Loucy (cell line): ENCODE measurements at regions not wholly inside any gene's neighbourhood (a gene's known extent, or its start where the extent isn't known, plus 50 kb on each side); places are given as distances from the start of the nearest gene placed in this dataset.
A peak's percentile ranks its signal among the peaks of the same experiment; 100 is the strongest.

Source experiments
- H2AFZ ChIP-seq: fragments of 200-600 bp; sonication (generic); 2 replicates; pipeline ENCODE4 v1.6.0; 2016; ENCODE audit warnings: antibody characterized with exemption, mild to moderate bottlenecking, low read length, moderate library complexity
- H3F3A ChIP-seq: fragments of 200-600 bp; 2 replicates; pipeline ENCODE4 v1.6.0; 2016; ENCODE audit warnings: antibody characterized with exemption, low read depth, mild to moderate bottlenecking
- H3K27me3 ChIP-seq: fragments of 200-600 bp; sonication (generic); 2 replicates; pipeline ENCODE4 v1.6.1; 2014; ENCODE audit warnings: low read length, mild to moderate bottlenecking; ENCODE audit not compliant: insufficient read depth, poor library complexity, severe bottlenecking
- H3K36me3 ChIP-seq: fragments of 200-600 bp; sonication (generic); 2 replicates; pipeline ENCODE4 v1.6.1; 2016; ENCODE audit warnings: low read length; ENCODE audit not compliant: insufficient read depth
- H3K4me1 ChIP-seq: fragments of 200-600 bp; sonication (generic); 2 replicates; pipeline ENCODE4 v1.5.1; 2014; ENCODE audit warnings: low read length, mild to moderate bottlenecking; ENCODE audit not compliant: insufficient read depth, poor library complexity, severe bottlenecking
- H3K4me2 ChIP-seq: fragments of 200-600 bp; sonication (generic); 2 replicates; pipeline ENCODE4 v1.6.0; 2014; ENCODE audit warnings: antibody characterized with exemption, low read length, low read depth, mild to moderate bottlenecking; ENCODE audit not compliant: poor library complexity, severe bottlenecking
- H3K4me3 ChIP-seq: fragments of 200-600 bp; sonication (generic); 2 replicates; pipeline ENCODE4 v1.5.1; 2014; ENCODE audit warnings: low read length, mild to moderate bottlenecking, mixed read lengths; ENCODE audit not compliant: poor library complexity, severe bottlenecking
- H3K79me2 ChIP-seq: fragments of 200-600 bp; sonication (generic); 2 replicates; pipeline ENCODE4 v1.6.1; 2014; ENCODE audit warnings: low read length; ENCODE audit not compliant: insufficient read depth
- H3K9ac ChIP-seq: fragments of 200-600 bp; sonication (generic); 2 replicates; pipeline ENCODE4 v1.6.0; 2014; ENCODE audit warnings: mild to moderate bottlenecking, low read depth, low read length, moderate library complexity; ENCODE audit not compliant: poor library complexity, severe bottlenecking
- H3K9me2 ChIP-seq: fragments of 200-600 bp; sonication (generic); replicated peaks from 2 replicates; pipeline ENCODE4 v1.6.1; 2016; ENCODE audit warnings: low read depth, low read length, mixed read lengths
- H3K9me3 ChIP-seq: fragments of 200-600 bp; sonication (generic); 2 replicates; pipeline ENCODE4 v1.6.1; 2014; ENCODE audit warnings: mild to moderate bottlenecking, antibody characterized with exemption, low read length, low read depth; ENCODE audit not compliant: insufficient read depth
- H4K20me1 ChIP-seq: fragments of 200-600 bp; sonication (generic); 2 replicates; pipeline ENCODE4 v1.6.0; 2014; ENCODE audit warnings: antibody characterized with exemption, low read length, mild to moderate bottlenecking; ENCODE audit not compliant: insufficient read depth, poor library complexity, severe bottlenecking
- CTCF ChIP-seq: fragments of 200-600 bp; sonication (generic); conservative IDR thresholded peaks from 2 replicates; pipeline ENCODE4 v1.5.1; 2014; ENCODE audit warnings: mild to moderate bottlenecking, antibody characterized with exemption, low read length
- EZH2phosphoT487 ChIP-seq: fragments of 200-600 bp; IDR thresholded peaks from 2 replicates; pipeline ENCODE4 v1.6.1; 2018; ENCODE audit warnings: antibody characterized with exemption, mild to moderate bottlenecking, moderate library complexity, borderline replicate concordance

- Histone ChIP-seq H3K9me3 (no peaks in the 10 kb centered on the region), H3K79me2 (peaks cover 23% of the 10 kb centered on the region), H4K20me1 (no peaks in the 10 kb centered on the region), H3K36me3 (no peaks in the 10 kb centered on the region), H2AFZ (no peak overlapping the region), H3K4me1 (peaks cover 26% of the 10 kb centered on the region), H3K27me3 (no peaks in the 10 kb centered on the region), H3F3A (no peaks in the 10 kb centered on the region; the same call in 1 of the 2 replicates), H3K4me3 (no peak overlapping the region), H3K4me2 (no peak overlapping the region), H3K9me2 (no peaks in the 10 kb centered on the region), H3K9ac (no peak overlapping the region)
- TF ChIP-seq EZH2phosphoT487 = no peak
- TF ChIP-seq CTCF = no peak
These were observed 213.1 kb upstream of the RTL1 start for GRCh38 chr14:101116486-101117130.

GRCh38 chr14:101117543-101117942 is 214.0 kb upstream of the RTL1 start:
- no peaks in the 10 kb centered on the region; the same call in 1 of the 2 replicates for H3F3A ChIP-seq
- peaks cover 35% of the 10 kb centered on the region for H3K4me1 ChIP-seq
- no peak overlapping the region for H3K4me2 ChIP-seq
- no peaks in the 10 kb centered on the region for H4K20me1 ChIP-seq
- TF ChIP-seq EZH2phosphoT487 = no peak
- TF ChIP-seq CTCF = no peak
- H2AFZ ChIP-seq = no peak overlapping the region
- H3K9me3 ChIP-seq = no peaks in the 10 kb centered on the region
- no peaks in the 10 kb centered on the region for H3K36me3 ChIP-seq
- peaks cover 32% of the 10 kb centered on the region for H3K79me2 ChIP-seq
- H3K4me3 ChIP-seq = no peak overlapping the region
- H3K9me2 ChIP-seq = no peaks in the 10 kb centered on the region
- no peak overlapping the region for H3K9ac ChIP-seq
- H3K27me3 ChIP-seq = no peaks in the 10 kb centered on the region

- H4K20me1 ChIP-seq = no peaks in the 10 kb centered on the region
- peaks cover 38% of the 10 kb centered on the region for H3K79me2 ChIP-seq
- no peaks in the 10 kb centered on the region for H3K9me3 ChIP-seq
- TF ChIP-seq EZH2phosphoT487 (no peak), CTCF (no peak)
- H3K9ac ChIP-seq = no peak overlapping the region
- peak overlapping the region; percentile 86 for H3K4me2 ChIP-seq
- H3K4me3 ChIP-seq = no peak overlapping the region
- H3K4me1 ChIP-seq = peaks cover 41% of the 10 kb centered on the region
- H3K27me3 ChIP-seq = no peaks in the 10 kb centered on the region
- no peaks in the 10 kb centered on the region for H3K9me2 ChIP-seq
- H3F3A ChIP-seq = no peaks in the 10 kb centered on the region; the same call in 1 of the 2 replicates
- H2AFZ ChIP-seq = no peak overlapping the region
- H3K36me3 ChIP-seq = no peaks in the 10 kb centered on the region
These were observed 214.7 kb upstream of the RTL1 start for GRCh38 chr14:101118233-101118632.
